Testis (tissue), 2 donors: ENCODE measurements at regions not wholly inside any gene's neighbourhood (a gene's known extent, or its start where the extent isn't known, plus 50 kb on each side); places are given as distances from the start of the nearest gene placed in this dataset.

Experiments used
- DNase-seq: peaks from one replicate; pipeline ENCODE4 v3.0.0-alpha.2; 2019
- H3K27ac ChIP-seq, 2 donors: fragments of 200-600 bp; sonication (generic); one replicate each; pipeline ENCODE4 v1.5.1; 2019
- H3K27me3 ChIP-seq: fragments of 200-600 bp; sonication (generic); one replicate; pipeline ENCODE4 v1.5.1; 2019
- H3K36me3 ChIP-seq: fragments of 200-600 bp; sonication (generic); one replicate; pipeline ENCODE4 v1.5.1; 2017; ENCODE audit warnings: low read depth; ENCODE audit errors: missing control alignments
- H3K4me1 ChIP-seq: fragments of 200-600 bp; sonication (generic); one replicate; pipeline ENCODE4 v1.5.1; 2019
- H3K4me3 ChIP-seq, 2 donors: fragments of 200-600 bp; sonication (generic); one replicate each; pipeline ENCODE4 v1.5.1; 2017 to 2019
- H3K9me3 ChIP-seq: fragments of 200-600 bp; sonication (generic); one replicate; pipeline ENCODE4 v1.5.1; 2017
- CTCF ChIP-seq, 3 experiments: fragments of 450-650 bp in 2 of 3; fragments of 200-600 bp in 1 of 3; sonication (generic) in 1 of 3; IDR thresholded peaks; one replicate each; pipeline ENCODE4 v1.5.1; 2016 to 2019; ENCODE audit warnings: antibody characterized with exemption in 3 of 3, mild to moderate bottlenecking in 2 of 3, moderate library complexity in 1 of 3
- POLR2A ChIP-seq: fragments of 450-650 bp; IDR thresholded peaks from one replicate; pipeline ENCODE4 v1.6.1; 2017; ENCODE audit warnings: antibody characterized with exemption, mild to moderate bottlenecking, moderate library complexity
- WGBS, 2 donors: methylation state at CpG; one replicate each; pipeline ENCODE4 v1.1.5; 2018; 5-methylcytosine and 5-hydroxymethylcytosine counted together
- intact Hi-C: fragments of 100-400 bp; cut with DNase I; formaldehyde crosslinking; loops from one replicate; pipeline ENCODE4 v1.15.1; 2023; ENCODE audit warnings: low total_unique reads

- H3K4me3 ChIP-seq: no peak overlapping the region
- no peak for DNase-seq
Observed at GRCh38 chr1:57500136-57500830, 76.4 kb upstream of the DAB1 start.

DNA sequence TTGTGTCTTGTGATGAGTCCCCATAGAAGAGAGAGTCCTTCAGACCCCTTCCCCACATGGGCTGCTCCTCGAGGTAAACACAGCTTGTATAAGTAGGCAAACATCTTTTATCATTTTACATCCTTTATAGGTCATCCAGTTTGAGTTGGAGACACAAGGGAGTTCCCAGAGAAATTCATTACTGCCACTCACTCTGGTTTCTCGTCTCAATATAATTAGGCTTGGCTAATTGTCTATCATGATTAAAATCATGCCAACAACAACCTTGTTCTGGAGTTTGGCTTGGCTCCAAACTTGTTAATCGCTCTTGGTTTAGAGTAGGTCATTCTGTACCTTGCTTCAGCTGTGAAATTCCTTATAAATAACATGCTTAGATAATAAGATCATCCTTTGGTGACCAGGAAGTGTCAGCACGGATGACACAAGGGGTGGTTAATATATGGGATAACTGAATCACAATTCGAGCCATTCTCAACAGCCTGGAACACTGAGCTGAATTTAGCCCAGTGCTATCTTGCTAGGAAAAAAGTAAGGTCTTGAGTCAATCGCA lies 70.7 kb upstream of the DAB1 start:
- Histone ChIP-seq H3K4me1 (no peaks in the 10 kb centered on the region), H3K36me3 (no peaks in the 10 kb centered on the region), H3K27ac (no peak overlapping the region), H3K27me3 (no peaks in the 10 kb centered on the region), H3K9me3 (no peaks in the 10 kb centered on the region), H3K4me3 (no peak overlapping the region)
- no peak for DNase-seq
- no peak for TF ChIP-seq POLR2A
- intact Hi-C loops: no loop called here
- 44 to 50% methylated on average over 6 of the region's 6 CpGs for WGBS, 2 donors

More at GRCh38 chr1:57500136-57500830, 76.4 kb upstream of the DAB1 start:
- intact Hi-C loops: no loop called here
- Histone ChIP-seq H3K27ac (no peak overlapping the region), H3K9me3 (no peaks in the 10 kb centered on the region), H3K27me3 (no peaks in the 10 kb centered on the region), H3K36me3 (no peaks in the 10 kb centered on the region), H3K4me1 (no peaks in the 10 kb centered on the region)
- TF ChIP-seq POLR2A (no peak), CTCF (IDR thresholded peaks at IDR 0.05) (no peak)
- WGBS, 2 donors: 77 to 82% methylated on average over 6 of the region's 6 CpGs

DNA sequence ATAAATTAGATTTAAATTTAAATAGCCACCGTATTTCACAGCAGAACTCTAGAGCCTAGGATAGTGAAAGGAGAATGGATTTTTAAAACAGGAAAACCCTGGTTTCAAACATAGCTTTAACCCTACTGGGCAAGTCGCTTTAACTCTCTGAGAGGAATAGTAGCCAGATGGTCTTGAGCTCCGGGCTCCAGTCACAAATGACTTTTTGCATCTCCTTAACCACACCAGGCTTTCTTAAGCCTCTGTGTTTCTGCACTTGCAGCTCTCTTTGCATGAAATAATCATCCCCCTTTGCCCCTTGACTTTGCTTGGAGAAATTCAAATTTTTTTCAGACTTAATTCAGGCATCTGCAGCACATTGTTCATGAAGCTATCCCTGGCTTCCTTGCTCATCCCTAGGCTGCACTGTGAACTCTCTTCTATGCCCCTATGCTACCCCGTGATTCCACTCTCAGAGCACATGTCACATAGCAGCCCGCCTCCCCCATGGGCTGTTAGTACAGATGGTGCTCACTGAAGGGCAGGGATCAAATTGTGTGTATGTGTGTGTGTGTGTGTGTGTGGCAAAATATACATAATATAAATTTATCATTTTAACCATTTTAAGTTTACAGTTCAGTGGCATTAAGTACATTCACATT lies 68.8 kb upstream of the DAB1 start:
- Histone ChIP-seq H3K4me1 (no peaks in the 10 kb centered on the region), H3K9me3 (no peaks in the 10 kb centered on the region), H3K27me3 (no peaks in the 10 kb centered on the region), H3K27ac (no peak overlapping the region), H3K36me3 (no peaks in the 10 kb centered on the region), H3K4me3 (no peak overlapping the region)
- DNase-seq: no peak
- intact Hi-C loops: no loop called here
- WGBS, 2 donors: 71 to 75% methylated on average over 5 of the region's 5 CpGs
- TF ChIP-seq CTCF (IDR thresholded peaks at IDR 0.05): no peak
- TF ChIP-seq POLR2A: no peak

- Histone ChIP-seq H3K27me3 (no peaks in the 10 kb centered on the region), H3K4me1 (no peaks in the 10 kb centered on the region), H3K9me3 (no peaks in the 10 kb centered on the region), H3K36me3 (no peaks in the 10 kb centered on the region), H3K27ac (no peak overlapping the region), H3K4me3 (no peak overlapping the region)
- TF ChIP-seq POLR2A (no peak), CTCF (IDR thresholded peaks at IDR 0.05) (no peak)
- WGBS, 2 donors: 78 to 92% methylated on average over 5 of the region's 5 CpGs
- DNase-seq: no peak
- intact Hi-C loops: no loop called here
Observed at GRCh38 chr1:57489358-57490036, 65.6 kb upstream of the DAB1 start.

DNA sequence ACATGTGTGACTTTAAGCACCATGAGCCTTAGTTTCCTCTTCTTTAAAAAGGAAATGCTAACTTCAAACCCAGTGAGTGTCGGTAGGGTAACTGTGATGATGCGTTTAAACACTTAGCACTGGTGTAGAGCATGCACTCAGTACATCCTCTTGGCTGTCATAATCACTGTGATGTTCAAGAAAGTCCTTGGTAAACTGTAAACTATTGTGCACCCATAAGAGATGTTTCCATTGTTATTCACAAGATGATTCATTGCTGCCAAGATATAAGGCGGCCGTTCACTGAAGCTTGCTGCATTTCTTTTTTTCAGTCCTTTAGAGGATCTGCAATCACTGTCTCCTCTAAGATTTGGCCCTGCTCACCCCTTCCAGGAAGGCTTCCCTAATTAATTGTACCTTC lies 61.8 kb upstream of the DAB1 start:
- Histone ChIP-seq H3K4me3 (no peak overlapping the region), H3K27ac (no peak overlapping the region), H3K27me3 (no peaks in the 10 kb centered on the region), H3K9me3 (no peaks in the 10 kb centered on the region), H3K36me3 (no peaks in the 10 kb centered on the region), H3K4me1 (no peaks in the 10 kb centered on the region)
- no peak for TF ChIP-seq CTCF (IDR thresholded peaks at IDR 0.05)
- no peak for TF ChIP-seq POLR2A
- intact Hi-C loops: no loop called here
- WGBS, 2 donors: 46 to 70% methylated on average over 4 of the region's 4 CpGs
- DNase-seq: no peak
